Astrocyte (in vitro differentiated cells and primary cell): ENCODE measurements at regions not wholly inside any gene's neighbourhood (a gene's known extent, or its start where the extent isn't known, plus 50 kb on each side); places are given as distances from the start of the nearest gene placed in this dataset.

Experiments
- CTCF ChIP-seq: IDR thresholded peaks from 2 replicates; pipeline ENCODE4 v1.5.1; 2011; ENCODE audit warnings: low read depth, mild to moderate bottlenecking, inconsistent platforms, low read length, moderate library complexity; ENCODE audit not compliant: insufficient read depth
- EZH2 ChIP-seq: IDR thresholded peaks from 2 replicates; pipeline ENCODE4 v1.6.1; 2012; ENCODE audit warnings: mild to moderate bottlenecking, low read length, inconsistent platforms; ENCODE audit not compliant: insufficient read depth

- TF ChIP-seq CTCF (no peak), EZH2 (no peak)
Observed at GRCh38 chr4:31035761-31036160, 315.6 kb downstream of the PCDH7 start.
